Pancreas (tissue), 10 donors: ENCODE measurements at regions not wholly inside any gene's neighbourhood (a gene's known extent, or its start where the extent isn't known, plus 50 kb on each side); places are given as distances from the start of the nearest gene placed in this dataset.

Experiments used
- ATAC-seq, 4 donors: fragments of 200-7000 bp; cut with Tn5 transposase; one replicate each; pipeline versions ENCODE4 v1.8.0 to v1.9.1; 2020; ENCODE audit warnings: mild to moderate bottlenecking in 4 of 4, moderate library complexity in 4 of 4
- DNase-seq, 6 donors: peaks; one replicate each; pipeline ENCODE4 v3.0.0-alpha.2; 2020
- FAIRE-seq: peaks from 2 replicates; lab custom pipeline; 2012; peaks lifted over from hg19 to GRCh38; lab: Jason Lieb, UNC
- H3K27ac ChIP-seq, 4 donors: fragments of 200-600 bp; sonication (generic); 1 replicate in 3 of 4; 2 replicates in 1 of 4; pipeline versions ENCODE4 v1.5.0 to v1.8.0; 2020
- H3K27me3 ChIP-seq, 4 donors: fragments of 200-600 bp; one replicate each; pipeline ENCODE4 v1.8.0; 2021
- H3K36me3 ChIP-seq, 3 donors: fragments of 200-600 bp; sonication (generic) in 1 of 3; one replicate each; pipeline versions ENCODE4 v1.5.0 to v1.8.0; 2020 to 2021
- H3K4me1 ChIP-seq, 3 donors: fragments of 200-600 bp; one replicate each; pipeline ENCODE4 v1.8.0; 2021
- H3K4me3 ChIP-seq, 4 donors: fragments of 200-600 bp; sonication (generic) in 2 of 4; one replicate each; pipeline versions ENCODE4 v1.5.0 to v1.8.0; 2020 to 2021
- H3K9me3 ChIP-seq, 4 donors: fragments of 200-600 bp; one replicate each; pipeline ENCODE4 v1.8.0; 2021
- WGBS, 2 donors: extraction: QIAGEN DNeasy Blood & Tissue Kit; methylation state at CpG; one replicate each; pipeline ENCODE4 v1.1.7; 2013; 5-methylcytosine and 5-hydroxymethylcytosine counted together
- intact Hi-C, 3 donors: fragments of 100-400 bp; cut with DNase I; formaldehyde crosslinking; loops; one replicate each; pipeline versions ENCODE4 v1.11.1 to v1.14.2; 2022
- TF ChIP-seq, protein P1 (sequence below), 4 donors: fragments of 200-600 bp; sonication (generic) in 3 of 4; IDR thresholded peaks; one replicate each; pipeline versions ENCODE4 v1.5.0 to v1.8.0; 2021; ENCODE audit warnings: antibody characterized with exemption in 4 of 4
- donor health status: healthy with polysubstance abuse.
- donor health status: DM: no; HTN: no; CAD: no; lungs with moderate emphysema.
- donor health status: DM: no; HTN: no; CAD: no.
- donor health status: control.
- donor health status: control.
- donor health status: Bipolar disorder and iron deficiency.
- donor health status: DM: yes; HTN: yes; CAD: no.
- donor health status: DM: no; HTN: no; CAD: no.
- donor health status: DM: no; HTN: no; CAD: no.
- donor health status: DM: yes; HTN: yes; CAD: no.

DNA sequence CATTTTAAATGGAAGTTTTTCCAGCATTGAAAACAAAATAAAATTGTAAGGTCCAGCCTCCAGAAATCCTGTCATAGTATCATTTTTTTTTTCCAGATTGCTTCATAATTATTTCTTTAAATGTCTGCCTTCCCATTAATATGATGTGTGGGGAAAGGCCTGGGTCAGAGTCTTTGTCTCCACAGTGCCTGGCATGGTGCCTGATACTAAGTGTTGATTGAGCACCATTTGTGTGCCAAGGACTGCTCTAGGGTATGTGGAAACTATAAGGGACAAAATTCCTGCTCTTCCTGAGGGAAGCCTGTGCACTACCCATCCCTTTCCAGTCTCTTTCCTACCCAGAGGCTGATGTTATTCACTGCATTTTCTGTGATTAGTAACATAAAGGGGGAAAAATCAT, 53.1 kb upstream of the BEND4 start:
- Histone ChIP-seq H3K27me3 (no peaks in the 10 kb centered on the region), H3K9me3 (no peaks in the 10 kb centered on the region), H3K27ac (no peak overlapping the region), H3K36me3 (no peaks in the 10 kb centered on the region), H3K4me3 (no peak overlapping the region), H3K4me1 (no peaks in the 10 kb centered on the region)
- no peak for ATAC-seq
- TF ChIP-seq, protein P1, sequence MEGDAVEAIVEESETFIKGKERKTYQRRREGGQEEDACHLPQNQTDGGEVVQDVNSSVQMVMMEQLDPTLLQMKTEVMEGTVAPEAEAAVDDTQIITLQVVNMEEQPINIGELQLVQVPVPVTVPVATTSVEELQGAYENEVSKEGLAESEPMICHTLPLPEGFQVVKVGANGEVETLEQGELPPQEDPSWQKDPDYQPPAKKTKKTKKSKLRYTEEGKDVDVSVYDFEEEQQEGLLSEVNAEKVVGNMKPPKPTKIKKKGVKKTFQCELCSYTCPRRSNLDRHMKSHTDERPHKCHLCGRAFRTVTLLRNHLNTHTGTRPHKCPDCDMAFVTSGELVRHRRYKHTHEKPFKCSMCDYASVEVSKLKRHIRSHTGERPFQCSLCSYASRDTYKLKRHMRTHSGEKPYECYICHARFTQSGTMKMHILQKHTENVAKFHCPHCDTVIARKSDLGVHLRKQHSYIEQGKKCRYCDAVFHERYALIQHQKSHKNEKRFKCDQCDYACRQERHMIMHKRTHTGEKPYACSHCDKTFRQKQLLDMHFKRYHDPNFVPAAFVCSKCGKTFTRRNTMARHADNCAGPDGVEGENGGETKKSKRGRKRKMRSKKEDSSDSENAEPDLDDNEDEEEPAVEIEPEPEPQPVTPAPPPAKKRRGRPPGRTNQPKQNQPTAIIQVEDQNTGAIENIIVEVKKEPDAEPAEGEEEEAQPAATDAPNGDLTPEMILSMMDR (IDR thresholded peaks at IDR 0.05) = no peak
- no peak for FAIRE-seq
- intact Hi-C loops = no loop called here
- no peak for DNase-seq

DNA sequence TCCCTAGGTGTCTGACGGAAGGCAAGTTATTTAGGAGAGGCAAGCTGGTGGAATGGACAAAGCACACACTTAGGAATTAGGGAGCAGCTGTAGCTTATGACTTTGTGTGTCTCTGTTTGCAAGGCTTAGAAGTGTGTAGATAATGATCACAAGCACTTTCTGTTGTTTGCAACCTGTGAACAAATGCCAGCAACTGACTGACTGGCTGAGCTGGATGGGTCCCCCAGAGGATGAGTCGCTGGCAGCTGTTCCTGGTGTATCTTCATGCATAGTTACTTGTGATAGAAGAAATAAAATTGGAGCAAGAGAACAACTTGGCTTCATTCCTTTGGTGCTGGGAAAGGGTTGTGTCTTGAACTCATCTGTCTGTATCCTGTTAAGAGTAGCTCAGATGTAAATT, 64.2 kb upstream of the BEND4 start:
- intact Hi-C loops = no loop called here
- Histone ChIP-seq H3K27ac (no peak overlapping the region), H3K4me1 (no peaks in the 10 kb centered on the region), H3K27me3 (no peaks in the 10 kb centered on the region), H3K9me3 (no peaks in the 10 kb centered on the region), H3K36me3 (no peaks in the 10 kb centered on the region), H3K4me3 (no peak overlapping the region)
- 65 to 86% methylated on average over 2 of the region's 2 CpGs for WGBS, 2 donors
- FAIRE-seq = no peak
- no peak for DNase-seq
- no peak for ATAC-seq
- TF ChIP-seq, protein P1 (IDR thresholded peaks at IDR 0.05) = no peak

DNA sequence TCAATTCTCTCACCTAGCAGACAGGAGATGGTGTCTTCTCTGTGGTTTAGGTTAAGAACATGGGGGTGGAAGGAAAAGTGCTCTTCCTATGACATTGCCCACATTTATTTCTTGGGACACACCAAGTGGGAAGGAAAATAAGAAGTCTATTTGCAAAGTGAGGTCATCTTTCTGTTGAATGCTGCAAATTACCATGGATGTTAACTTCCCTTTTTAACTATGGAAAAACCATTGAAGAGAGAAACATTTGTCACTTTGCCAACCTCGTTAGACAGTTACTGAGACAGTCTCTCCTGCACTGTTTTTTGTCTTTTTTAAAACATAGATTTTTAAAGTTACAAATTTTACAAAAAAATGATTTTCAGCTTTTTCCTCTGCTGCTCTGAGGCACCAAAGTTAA, 72.8 kb upstream of the BEND4 start:
- WGBS, 2 donors = 57% methylated on average over 1 of the region's 1 CpG
- TF ChIP-seq, protein P1 (IDR thresholded peaks at IDR 0.05) = no peak
- H3K4me1 ChIP-seq = no peaks in the 10 kb centered on the region
- H3K27ac ChIP-seq = no peak overlapping the region
- no peak overlapping the region for H3K4me3 ChIP-seq
- DNase-seq (no peak), FAIRE-seq (no peak), ATAC-seq (no peak)
- H3K27me3 ChIP-seq = no peaks in the 10 kb centered on the region
- H3K36me3 ChIP-seq = no peaks in the 10 kb centered on the region
- intact Hi-C loops = no loop called here
- H3K9me3 ChIP-seq = no peaks in the 10 kb centered on the region

DNA sequence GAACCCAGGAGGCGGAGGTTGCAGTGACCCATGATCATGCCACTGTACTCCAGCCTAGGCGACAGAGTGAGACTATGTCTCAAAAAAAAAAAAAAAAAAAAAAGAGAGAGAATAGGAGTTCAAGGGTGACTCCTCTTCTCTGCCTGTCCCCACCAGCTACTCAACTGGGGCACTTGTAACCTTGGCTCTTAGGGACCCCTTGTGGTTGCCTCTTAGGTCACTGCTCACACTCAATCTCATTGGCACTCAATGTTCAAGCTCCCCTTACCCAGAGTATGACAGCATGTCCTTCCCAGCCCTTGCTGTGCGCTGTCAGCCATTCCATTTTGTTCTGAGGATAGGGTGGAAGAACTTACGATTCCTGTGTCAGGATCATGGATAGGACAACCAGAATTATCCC, 82.4 kb upstream of the BEND4 start:
- H3K27ac ChIP-seq = no peak overlapping the region
- 77 to 79% methylated on average over 4 of the region's 4 CpGs for WGBS, 2 donors
- TF ChIP-seq, protein P1 (IDR thresholded peaks at IDR 0.05) = no peak
- H3K36me3 ChIP-seq = no peaks in the 10 kb centered on the region
- DNase-seq (no peak), FAIRE-seq (no peak), ATAC-seq (no peak)
- no peaks in the 10 kb centered on the region for H3K9me3 ChIP-seq
- no peaks in the 10 kb centered on the region for H3K27me3 ChIP-seq
- H3K4me3 ChIP-seq = no peak overlapping the region
- no peaks in the 10 kb centered on the region for H3K4me1 ChIP-seq
- intact Hi-C loops = no loop called here

DNA sequence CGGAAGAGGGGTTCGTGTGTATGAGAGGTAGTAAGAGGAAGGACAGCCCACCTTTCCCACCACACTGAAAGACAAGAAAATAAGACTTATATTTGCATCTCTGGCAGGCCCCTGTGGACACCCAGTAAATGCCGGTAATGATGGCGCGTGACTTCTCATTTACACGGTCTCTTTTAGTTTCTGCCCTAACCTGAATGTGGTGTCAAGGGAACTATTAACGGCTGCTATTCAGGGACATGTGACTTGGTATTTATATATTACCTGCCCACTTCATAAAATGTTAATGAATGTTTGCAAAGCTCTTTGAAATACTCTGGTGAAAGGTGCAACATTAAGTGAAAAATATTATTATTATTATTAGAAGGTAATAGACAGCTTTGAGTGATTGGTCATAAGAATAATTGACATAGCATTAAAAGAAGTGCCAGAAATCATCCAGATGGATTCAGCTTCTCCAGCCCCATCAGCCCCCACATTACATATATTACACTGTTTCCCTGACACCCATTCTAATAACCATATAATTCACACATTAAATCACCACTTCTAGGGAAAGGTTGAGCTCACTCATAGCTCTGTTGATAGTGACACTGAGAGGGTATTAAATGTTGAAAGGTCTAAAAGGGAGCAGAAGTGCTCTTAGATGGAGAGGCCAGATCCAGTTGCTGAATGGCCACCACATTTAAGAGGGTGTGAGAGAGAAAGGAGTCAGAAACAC, 83.0 kb upstream of the BEND4 start:
- intact Hi-C loops = no loop called here
- DNase-seq (no peak), FAIRE-seq (no peak), ATAC-seq (no peak)
- no peak overlapping the region for H3K27ac ChIP-seq
- WGBS, 2 donors = 79 to 82% methylated on average over 7 of the region's 7 CpGs
- H3K9me3 ChIP-seq = no peaks in the 10 kb centered on the region
- H3K4me1 ChIP-seq = no peaks in the 10 kb centered on the region
- H3K4me3 ChIP-seq = no peak overlapping the region
- no peaks in the 10 kb centered on the region for H3K36me3 ChIP-seq
- TF ChIP-seq, protein P1 (IDR thresholded peaks at IDR 0.05) = no peak
- H3K27me3 ChIP-seq = no peaks in the 10 kb centered on the region
